Aorta (tissue), 5 donors: ENCODE measurements at regions not wholly inside any gene's neighbourhood (a gene's known extent, or its start where the extent isn't known, plus 50 kb on each side); places are given as distances from the start of the nearest gene placed in this dataset.
A peak's percentile ranks its signal among the peaks of the same experiment; 100 is the strongest.
"Not testable (repeated sequence)": the region's sequence is repeated elsewhere in the genome, so short reads cannot be mapped to it uniquely, and the experiment has no call there.

Experiments used
- ATAC-seq: fragments of 200-7000 bp; cut with Tn5 transposase; one replicate; pipeline ENCODE4 v1.9.1; 2022; ENCODE audit warnings: moderate library complexity; ENCODE audit not compliant: low FRiP score
- DNase-seq, 2 donors: peaks; one replicate each; pipeline ENCODE4 v3.0.0-alpha.2; 2020
- H3K27ac ChIP-seq, 2 donors: one replicate each; pipeline ENCODE4 v1.5.1; 2013; ENCODE audit warnings: low read length in 2 of 2, mild to moderate bottlenecking in 2 of 2, moderate library complexity in 2 of 2, control low read depth in 1 of 2, inconsistent platforms in 1 of 2, low read depth in 1 of 2
- H3K27me3 ChIP-seq, 2 donors: one replicate each; pipeline ENCODE4 v1.6.1; 2013; ENCODE audit warnings: control low read depth in 1 of 2, low read length in 1 of 2, mild to moderate bottlenecking in 1 of 2, moderate library complexity in 1 of 2; ENCODE audit not compliant: insufficient read depth in 2 of 2, control insufficient read depth in 1 of 2
- H3K36me3 ChIP-seq, 2 donors: one replicate each; pipeline ENCODE4 v1.6.1; 2013; ENCODE audit warnings: control low read depth in 1 of 2, low read length in 1 of 2, mild to moderate bottlenecking in 1 of 2; ENCODE audit not compliant: insufficient read depth in 2 of 2, control insufficient read depth in 1 of 2
- H3K4me1 ChIP-seq, 2 donors: one replicate each; pipeline ENCODE4 v1.6.1; 2013; ENCODE audit warnings: low read length in 2 of 2, control low read depth in 1 of 2, mild to moderate bottlenecking in 1 of 2, moderate library complexity in 1 of 2; ENCODE audit not compliant: insufficient read depth in 2 of 2, control insufficient read depth in 1 of 2
- H3K4me3 ChIP-seq, 2 donors: one replicate each; pipeline ENCODE4 v1.5.1; 2013; ENCODE audit warnings: low read length in 2 of 2, control low read depth in 1 of 2, mild to moderate bottlenecking in 1 of 2
- H3K9me3 ChIP-seq: one replicate; pipeline ENCODE4 v1.6.1; 2013; ENCODE audit warnings: mild to moderate bottlenecking, low read length; ENCODE audit not compliant: control insufficient read depth
- WGBS, 2 donors: extraction: QIAGEN DNeasy Blood & Tissue Kit; methylation state at CpG; one replicate each; pipeline ENCODE4 v1.1.7; 2013; 5-methylcytosine and 5-hydroxymethylcytosine counted together
- intact Hi-C, 2 donors: fragments of 100-400 bp; cut with DNase I; formaldehyde crosslinking; loops; one replicate each; pipeline versions ENCODE4 v1.14.2 to v1.15.0; 2022
- donor health status: healthy with polysubstance abuse.
- donor health status: Bipolar disorder and iron deficiency.
- donor health status: DM: no; HTN: no; CAD: no.
- donor health status: DM: no; HTN: no; CAD: no.
- donor health status: DM: yes; HTN: yes; CAD: no.

DNA sequence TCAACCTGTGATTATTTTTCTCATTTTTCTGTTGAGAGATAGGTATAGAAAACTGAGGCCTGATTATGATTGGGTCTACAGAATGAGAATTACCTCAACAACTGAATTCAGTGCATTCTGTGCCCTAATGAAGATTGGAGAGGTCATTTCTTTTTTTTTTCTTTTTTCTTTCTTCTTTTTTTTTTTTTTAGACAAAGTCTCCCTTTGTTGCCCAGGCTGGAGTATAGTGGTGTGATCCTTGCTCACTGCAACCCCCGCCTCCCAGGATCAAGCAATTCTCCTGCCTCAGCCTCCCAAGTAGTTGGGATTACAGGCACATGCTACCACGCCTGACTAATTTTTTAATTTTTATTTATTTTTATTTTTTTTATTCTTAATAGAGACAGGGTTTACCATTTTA lies 95.0 kb upstream of the ARMC3 start:
- WGBS, 2 donors: 98% methylated on average over 2 of the region's 2 CpGs
- no peak overlapping the region for H3K27ac ChIP-seq

DNA sequence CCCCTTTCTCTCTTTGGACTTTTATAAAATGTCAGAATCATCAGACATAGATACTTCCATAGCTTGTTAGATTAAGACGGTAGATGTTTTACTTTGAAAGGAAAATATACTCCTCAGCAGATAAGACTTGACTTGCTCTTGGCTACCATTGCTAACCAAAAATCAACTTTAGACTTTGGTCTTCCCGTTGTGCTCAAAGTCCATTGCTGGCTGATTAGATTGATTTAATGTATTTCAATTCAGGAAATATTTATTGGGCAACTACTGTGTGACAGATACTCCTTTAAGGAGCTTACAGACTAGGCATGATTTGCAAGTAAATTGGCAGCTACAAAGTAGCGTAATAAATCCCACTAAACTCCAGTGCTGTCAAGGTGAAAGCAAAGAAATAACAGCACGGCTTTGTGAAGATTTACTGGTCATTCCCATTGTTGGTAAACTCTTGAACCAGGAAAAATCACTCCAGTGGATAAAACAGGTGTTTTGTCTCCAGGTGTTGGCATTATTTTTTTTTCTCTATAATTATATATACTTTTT lies 95.7 kb upstream of the ARMC3 start:
- Histone ChIP-seq H3K4me1 (no peaks in the 10 kb centered on the region), H3K9me3 (no peaks in the 10 kb centered on the region)
- no peak for ATAC-seq

More for the DNA sequence above, 95.0 kb upstream of the ARMC3 start:
- DNase-seq (no peak), ATAC-seq (no peak)
- no peak overlapping the region for H3K4me3 ChIP-seq
- no peaks in the 10 kb centered on the region for H3K27me3 ChIP-seq
- intact Hi-C loops: no loop called here
- H3K36me3 ChIP-seq: no peaks in the 10 kb centered on the region
- no peaks in the 10 kb centered on the region for H3K4me1 ChIP-seq
- H3K9me3 ChIP-seq: no peaks in the 10 kb centered on the region

GRCh38 chr10:22831586-22831985 lies 96.3 kb upstream of the ARMC3 start:
- Histone ChIP-seq H3K4me3 (no peak overlapping the region), H3K9me3 (no peaks in the 10 kb centered on the region), H3K36me3 (no peaks in the 10 kb centered on the region), H3K4me1 (no peaks in the 10 kb centered on the region), H3K27me3 (no peaks in the 10 kb centered on the region), H3K27ac (no peak overlapping the region)
- DNase-seq (no peak), ATAC-seq (no peak)
- intact Hi-C loops: no loop called here
- WGBS, 2 donors: 47 to 55% methylated on average over 8 of the region's 8 CpGs

More for the DNA sequence above, 95.7 kb upstream of the ARMC3 start:
- no peaks in the 10 kb centered on the region for H3K27me3 ChIP-seq
- DNase-seq: no peak
- no peak overlapping the region for H3K27ac ChIP-seq
- H3K36me3 ChIP-seq: no peaks in the 10 kb centered on the region
- 67 to 69% methylated on average over 4 of the region's 4 CpGs for WGBS, 2 donors
- no peak overlapping the region for H3K4me3 ChIP-seq
- intact Hi-C loops: no loop called here

DNA sequence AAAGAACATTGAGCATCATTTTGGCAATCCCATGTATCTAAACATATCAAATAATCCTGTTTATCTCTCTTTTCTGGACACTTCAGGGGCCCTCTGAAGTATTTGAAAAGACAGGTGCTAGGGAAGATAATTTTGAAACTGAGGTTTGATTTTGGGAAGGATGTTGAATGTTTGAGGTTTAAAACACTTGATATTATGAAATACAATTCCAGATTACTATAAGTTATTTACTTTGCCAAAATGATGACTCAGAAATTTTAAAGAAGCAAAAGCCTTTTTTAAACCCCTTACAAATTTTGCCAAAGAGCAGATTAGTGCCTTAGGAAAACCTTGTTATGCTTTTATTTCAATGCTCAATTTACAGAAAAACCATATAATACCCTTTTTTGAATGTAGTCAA lies 99.1 kb upstream of the ARMC3 start:
- H3K9me3 ChIP-seq, H3K27me3 ChIP-seq, H3K4me3 ChIP-seq, DNase-seq, intact Hi-C loops, H3K27ac ChIP-seq, H3K4me1 ChIP-seq, H3K36me3 ChIP-seq, ATAC-seq: not testable (repeated sequence)

DNA sequence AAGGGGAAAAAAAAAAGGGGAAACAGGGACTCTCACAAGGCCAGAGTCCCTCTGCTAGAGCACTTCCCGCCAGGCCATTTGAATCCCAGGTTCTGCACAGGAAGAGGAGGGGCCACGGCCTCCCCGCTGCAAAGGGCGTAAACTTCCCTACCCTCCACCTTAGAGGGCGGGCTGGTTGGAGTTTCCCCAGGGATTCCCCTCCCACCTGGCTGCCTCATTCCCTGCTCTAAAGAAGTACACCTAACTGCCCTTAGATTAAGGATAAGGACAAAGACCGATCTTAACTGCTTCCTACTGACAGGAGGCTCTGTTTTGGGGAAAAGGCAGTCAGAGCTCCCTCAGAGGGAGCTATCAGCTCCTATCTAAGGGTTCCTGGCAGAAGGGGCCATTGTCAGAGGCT lies 102.0 kb upstream of the ARMC3 start:
- no peak for ATAC-seq
- Histone ChIP-seq H3K36me3 (no peaks in the 10 kb centered on the region), H3K27me3 (no peaks in the 10 kb centered on the region), H3K27ac (no peak overlapping the region), H3K4me3 (no peak overlapping the region), H3K4me1 (no peaks in the 10 kb centered on the region), H3K9me3 (no peaks in the 10 kb centered on the region)
- 90 to 92% methylated on average over 6 of the region's 6 CpGs for WGBS, 2 donors
- intact Hi-C loops: no loop called here
- peak in 1 of 2 donors; percentile 68 for DNase-seq

GRCh38 chr10:22824984-22825383 lies 102.9 kb upstream of the ARMC3 start:
- Histone ChIP-seq H3K27me3 (no peaks in the 10 kb centered on the region), H3K36me3 (no peaks in the 10 kb centered on the region), H3K4me3 (no peak overlapping the region), H3K4me1 (no peaks in the 10 kb centered on the region), H3K27ac (no peak overlapping the region), H3K9me3 (no peaks in the 10 kb centered on the region)
- ATAC-seq (no peak), DNase-seq (no peak)
- intact Hi-C loops: no loop called here
- WGBS, 2 donors: 38 to 62% methylated on average over 3 of the region's 3 CpGs

- no peak for ATAC-seq
- Histone ChIP-seq H3K4me1 (no peaks in the 10 kb centered on the region), H3K36me3 (no peaks in the 10 kb centered on the region), H3K9me3 (no peaks in the 10 kb centered on the region), H3K27ac (no peak overlapping the region), H3K27me3 (no peaks in the 10 kb centered on the region), H3K4me3 (no peak overlapping the region)
- 90 to 91% methylated on average over 3 of the region's 3 CpGs for WGBS, 2 donors
- intact Hi-C loops: no loop called here
- DNase-seq: no peak
These were observed 103.3 kb upstream of the ARMC3 start for GRCh38 chr10:22824520-22824919.

- no peaks in the 10 kb centered on the region for H3K27me3 ChIP-seq
- H3K36me3 ChIP-seq: no peaks in the 10 kb centered on the region
- no peak for ATAC-seq
- H3K9me3 ChIP-seq: no peaks in the 10 kb centered on the region
- no peak overlapping the region for H3K4me3 ChIP-seq
- DNase-seq: no peak
- intact Hi-C loops: no loop called here
- H3K4me1 ChIP-seq: no peaks in the 10 kb centered on the region
- no peak overlapping the region for H3K27ac ChIP-seq
These were observed 104.7 kb upstream of the ARMC3 start for GRCh38 chr10:22823109-22823508.

DNA sequence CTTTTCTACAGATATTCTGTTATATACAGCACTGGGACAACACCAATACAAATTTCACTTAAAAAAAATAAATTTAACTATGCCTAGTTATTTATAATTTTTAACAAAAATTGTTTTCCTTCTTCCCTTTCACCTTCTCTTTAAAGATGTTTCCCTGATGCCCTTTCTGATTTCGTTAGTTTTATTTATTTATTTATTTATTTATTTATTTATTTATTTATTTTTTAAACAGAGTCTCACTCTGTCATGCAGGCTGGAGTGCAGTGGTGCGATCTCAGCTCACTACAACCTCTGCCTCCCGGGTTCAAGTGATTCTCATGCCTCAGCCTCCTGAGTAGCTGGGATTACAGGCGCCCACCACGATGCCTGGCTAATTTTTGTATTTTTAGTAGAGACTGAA lies 105.9 kb upstream of the ARMC3 start:
- DNase-seq, H3K27ac ChIP-seq, intact Hi-C loops, H3K4me3 ChIP-seq, H3K9me3 ChIP-seq, H3K27me3 ChIP-seq, ATAC-seq, H3K36me3 ChIP-seq, H3K4me1 ChIP-seq: not testable (repeated sequence)
- WGBS, 2 donors: 90 to 95% methylated on average over 5 of the region's 5 CpGs
